ENCODE measurements at regions not wholly inside any gene's neighbourhood (a gene's known extent, or its start where the extent isn't known, plus 50 kb on each side); places are given as distances from the start of the nearest gene placed in this dataset.
"Not testable (repeated sequence)": the region's sequence is repeated elsewhere in the genome, so short reads cannot be mapped to it uniquely, and the experiment has no call there.

DNA sequence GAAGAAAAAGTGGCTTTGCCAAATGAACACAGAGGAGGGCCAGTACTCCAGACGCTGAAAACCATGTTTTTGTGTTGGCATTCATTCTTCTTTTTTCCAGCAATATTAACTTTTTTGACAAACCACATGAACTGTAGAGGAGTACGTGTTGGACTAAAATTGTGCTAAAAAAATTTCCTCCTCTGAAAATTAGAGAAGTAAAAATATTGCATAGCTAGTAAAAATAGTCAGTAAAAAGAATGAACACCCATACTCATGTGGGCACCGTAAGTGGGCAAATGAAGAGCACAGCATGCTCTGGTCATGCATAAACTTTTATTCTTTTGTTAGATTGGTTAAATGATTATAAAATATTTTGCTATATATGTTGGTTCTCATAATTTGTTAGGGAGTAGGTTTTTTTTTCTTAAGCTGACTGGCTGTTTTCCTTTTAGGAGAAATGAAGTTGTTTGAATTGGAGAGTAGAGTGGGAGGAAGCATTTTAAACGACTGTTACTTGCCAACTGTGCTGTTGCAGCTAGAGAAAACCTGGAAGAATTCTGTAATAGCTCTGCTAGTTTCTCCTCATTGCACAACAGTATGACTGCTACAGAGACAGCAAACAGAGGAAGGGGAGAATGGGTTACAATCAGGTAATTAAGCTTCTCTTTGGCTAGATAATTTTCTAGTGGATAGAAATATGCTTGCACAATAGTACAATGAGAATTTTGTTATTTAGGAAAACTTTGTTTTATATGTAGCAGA is 222.4 kb downstream of the KCTD12 start:
- intact Hi-C loops (cut with micrococcal nuclease) = no loop called here

DNA sequence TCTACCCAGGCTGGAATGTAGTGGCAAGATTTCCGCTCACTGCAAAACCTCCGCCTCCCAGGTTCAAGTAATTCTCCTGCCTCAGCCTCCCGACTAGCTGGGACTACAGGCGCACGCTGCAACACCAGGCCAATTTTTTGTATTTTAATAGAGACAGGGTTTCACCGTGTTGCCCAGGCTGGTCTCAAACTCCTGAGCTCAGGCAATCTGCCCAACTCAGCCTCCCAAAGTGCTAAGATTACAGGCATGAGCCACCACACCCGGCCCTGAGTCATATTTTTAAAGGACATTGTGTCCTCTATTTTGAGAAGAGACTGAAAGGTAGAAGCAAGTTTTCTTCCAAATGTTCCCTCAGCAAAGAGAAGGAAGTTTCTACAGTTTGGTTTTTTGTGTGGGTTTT is 227.1 kb downstream of the KCTD12 start:
- intact Hi-C loops (cut with micrococcal nuclease) = not testable (repeated sequence)

DNA sequence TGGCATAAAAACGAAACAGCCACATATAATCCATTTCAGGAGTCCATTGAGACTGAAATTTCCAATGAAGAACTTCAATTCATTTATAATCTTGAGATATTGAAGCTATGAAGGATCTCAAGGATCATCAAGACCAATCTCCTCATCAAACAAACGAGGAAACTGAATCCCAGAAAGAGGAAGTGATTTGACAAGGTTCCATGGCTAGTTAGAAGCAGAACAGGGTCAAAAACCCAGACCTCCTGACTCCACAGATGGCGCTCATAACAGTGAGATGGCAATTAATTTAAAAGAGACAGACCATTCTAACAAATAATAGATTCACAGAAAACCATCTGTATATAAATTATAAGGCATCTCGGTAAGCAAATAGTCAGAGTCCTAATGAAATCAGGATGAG is 229.7 kb downstream of the KCTD12 start:
- intact Hi-C loops (cut with micrococcal nuclease) = no loop called here

- intact Hi-C loops (cut with micrococcal nuclease) = no loop called here
Measured at GRCh38 chr13:76656056-76656455, 230.1 kb downstream of the KCTD12 start.

DNA sequence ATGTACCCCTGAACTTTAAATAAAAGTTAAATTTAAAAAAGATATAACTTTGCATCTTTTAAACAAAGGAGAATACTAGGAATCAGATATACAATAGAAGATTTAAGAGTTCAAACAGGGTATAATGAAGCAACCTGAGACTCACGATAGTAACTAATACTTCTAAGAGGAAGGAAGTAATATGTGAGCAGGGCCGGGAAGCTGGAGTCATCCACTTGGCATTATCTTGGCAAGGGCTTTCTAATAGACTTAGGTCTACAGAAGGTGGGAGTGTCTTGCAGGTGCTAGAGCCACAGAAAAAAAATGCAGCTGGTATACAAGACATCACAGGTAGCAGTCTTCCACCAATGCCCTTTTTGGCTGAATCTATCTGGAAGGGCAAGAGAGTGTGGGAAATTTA is 231.9 kb downstream of the KCTD12 start:
- intact Hi-C loops (cut with micrococcal nuclease) = no loop called here

GRCh38 chr13:76651286-76651685 is 234.9 kb downstream of the KCTD12 start:
- intact Hi-C loops (cut with micrococcal nuclease) = no loop called here

- intact Hi-C loops (cut with micrococcal nuclease) = no loop called here
Measured at GRCh38 chr13:76647550-76647949, 238.7 kb downstream of the KCTD12 start.

GRCh38 chr13:76646946-76647345 is 239.3 kb downstream of the KCTD12 start:
- intact Hi-C loops (cut with micrococcal nuclease) = no loop called here

DNA sequence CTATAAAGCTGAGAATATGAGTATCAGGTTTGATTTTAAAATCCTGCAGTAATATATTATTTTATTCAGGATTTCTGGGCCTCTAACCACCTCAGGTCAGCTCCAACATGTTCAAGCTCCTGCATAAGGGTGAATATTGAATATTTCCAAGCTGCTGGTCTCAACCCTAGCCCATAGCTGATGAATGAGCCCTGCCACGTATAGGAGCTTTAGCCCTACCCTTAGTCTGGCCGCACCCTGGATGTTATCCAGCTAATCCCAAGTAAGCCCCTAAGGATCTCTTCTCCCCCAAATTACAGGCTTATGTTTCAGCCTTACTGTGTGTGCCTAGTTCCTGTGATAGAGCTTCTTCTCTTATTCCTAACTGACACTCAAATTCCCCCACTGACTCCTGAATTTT is 240.6 kb downstream of the KCTD12 start:
- intact Hi-C loops (cut with micrococcal nuclease) = no loop called here

DNA sequence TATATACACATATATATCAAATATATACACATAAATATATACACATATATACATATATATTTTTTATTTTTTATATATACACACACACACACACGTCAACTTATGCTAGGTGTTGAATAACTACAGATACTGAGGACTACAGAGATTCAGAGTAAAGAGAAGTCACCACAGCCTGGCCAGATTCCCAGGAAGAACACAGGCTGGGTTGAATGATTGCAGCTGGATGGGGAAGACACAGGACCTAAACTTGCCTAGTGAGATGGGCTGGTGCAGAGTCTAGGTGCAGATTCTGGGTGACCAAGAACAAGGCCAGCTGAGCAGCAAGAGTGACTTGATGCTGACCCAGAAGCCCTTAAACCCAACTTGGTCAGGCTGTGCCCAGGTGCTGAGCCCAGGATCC is 241.3 kb downstream of the KCTD12 start:
- intact Hi-C loops (cut with micrococcal nuclease) = no loop called here

DNA sequence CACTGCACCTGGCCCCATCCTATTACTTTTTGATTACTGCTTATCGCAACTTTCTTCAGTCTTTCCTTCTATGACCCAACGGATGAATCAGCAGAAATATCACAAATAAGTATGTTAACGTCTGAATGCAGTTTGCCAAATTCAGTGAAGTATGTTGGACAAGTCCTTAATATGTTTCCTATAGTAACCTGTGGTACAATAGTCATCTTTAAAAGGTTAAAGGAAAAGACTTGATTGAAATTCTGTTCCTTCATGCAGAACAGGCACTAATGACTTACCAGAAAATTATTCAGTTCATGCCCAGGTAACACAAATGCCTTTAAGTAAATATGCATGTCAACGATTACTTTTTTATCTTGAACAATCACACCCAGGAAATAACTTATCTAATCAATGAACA is 242.6 kb downstream of the KCTD12 start:
- intact Hi-C loops (cut with micrococcal nuclease) = no loop called here

DNA sequence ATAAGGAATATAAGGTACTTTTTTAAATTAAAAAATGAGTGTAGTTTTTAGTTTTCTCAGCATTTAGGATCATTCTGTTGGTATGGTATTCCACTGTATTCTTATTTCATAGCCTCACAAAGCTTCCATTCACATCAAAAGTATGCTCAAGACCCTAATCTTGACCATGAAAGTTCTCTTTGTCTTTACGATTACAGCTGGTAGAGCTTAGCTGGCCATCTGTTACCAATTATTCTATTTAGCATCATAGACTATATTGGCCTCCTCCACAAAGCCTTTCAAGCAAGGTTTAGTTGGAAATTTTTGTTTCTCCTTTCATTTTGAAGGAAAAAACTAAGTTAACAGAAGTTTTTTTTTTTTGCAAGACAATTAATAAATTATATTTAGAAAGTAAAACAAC is 245.1 kb downstream of the KCTD12 start:
- intact Hi-C loops (cut with micrococcal nuclease) = no loop called here

GRCh38 chr13:76638882-76639281 is 247.3 kb downstream of the KCTD12 start:
- intact Hi-C loops (cut with micrococcal nuclease) = no loop called here

DNA sequence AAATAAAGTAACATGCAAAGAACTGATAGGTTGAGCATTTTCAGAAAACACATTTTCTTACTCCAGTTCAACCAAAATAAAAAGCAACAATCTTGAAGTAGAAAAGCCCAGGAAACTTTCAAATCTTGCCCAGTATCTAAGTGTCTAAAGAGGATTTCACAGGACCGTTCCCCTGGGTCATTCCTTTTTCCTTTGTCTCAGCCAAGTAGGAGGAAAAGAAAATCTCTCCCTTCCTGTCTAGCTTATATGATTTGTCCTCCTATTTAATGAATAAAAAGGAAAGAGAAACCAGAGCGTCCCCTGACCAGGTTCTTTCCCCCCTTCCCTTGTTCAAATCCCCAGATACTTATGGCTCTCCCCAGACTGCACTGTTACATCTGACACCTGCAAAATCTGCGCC is 248.0 kb downstream of the KCTD12 start:
- intact Hi-C loops (cut with micrococcal nuclease) = no loop called here

GRCh38 chr13:76637641-76638141 is 248.5 kb downstream of the KCTD12 start:
- intact Hi-C loops (cut with micrococcal nuclease) = no loop called here

DNA sequence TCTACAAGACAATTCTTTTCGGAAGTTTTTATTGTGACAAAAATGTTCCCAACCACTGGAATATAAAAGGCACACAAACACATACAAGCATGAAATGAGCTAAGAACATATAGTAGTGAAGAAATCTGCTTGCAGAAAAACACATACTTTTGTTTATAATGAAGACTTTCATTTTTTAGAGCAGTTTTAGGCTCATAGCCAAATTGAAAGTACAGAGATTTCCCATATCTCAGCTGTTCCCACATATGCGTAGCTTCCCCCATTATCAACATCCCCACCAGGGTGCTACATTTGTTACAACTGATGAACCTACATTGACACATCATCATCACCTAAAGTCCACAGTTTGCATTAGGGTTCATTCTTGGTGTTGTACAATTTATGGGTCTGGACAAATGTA is 249.4 kb downstream of the KCTD12 start:
- intact Hi-C loops (cut with micrococcal nuclease) = no loop called here

DNA sequence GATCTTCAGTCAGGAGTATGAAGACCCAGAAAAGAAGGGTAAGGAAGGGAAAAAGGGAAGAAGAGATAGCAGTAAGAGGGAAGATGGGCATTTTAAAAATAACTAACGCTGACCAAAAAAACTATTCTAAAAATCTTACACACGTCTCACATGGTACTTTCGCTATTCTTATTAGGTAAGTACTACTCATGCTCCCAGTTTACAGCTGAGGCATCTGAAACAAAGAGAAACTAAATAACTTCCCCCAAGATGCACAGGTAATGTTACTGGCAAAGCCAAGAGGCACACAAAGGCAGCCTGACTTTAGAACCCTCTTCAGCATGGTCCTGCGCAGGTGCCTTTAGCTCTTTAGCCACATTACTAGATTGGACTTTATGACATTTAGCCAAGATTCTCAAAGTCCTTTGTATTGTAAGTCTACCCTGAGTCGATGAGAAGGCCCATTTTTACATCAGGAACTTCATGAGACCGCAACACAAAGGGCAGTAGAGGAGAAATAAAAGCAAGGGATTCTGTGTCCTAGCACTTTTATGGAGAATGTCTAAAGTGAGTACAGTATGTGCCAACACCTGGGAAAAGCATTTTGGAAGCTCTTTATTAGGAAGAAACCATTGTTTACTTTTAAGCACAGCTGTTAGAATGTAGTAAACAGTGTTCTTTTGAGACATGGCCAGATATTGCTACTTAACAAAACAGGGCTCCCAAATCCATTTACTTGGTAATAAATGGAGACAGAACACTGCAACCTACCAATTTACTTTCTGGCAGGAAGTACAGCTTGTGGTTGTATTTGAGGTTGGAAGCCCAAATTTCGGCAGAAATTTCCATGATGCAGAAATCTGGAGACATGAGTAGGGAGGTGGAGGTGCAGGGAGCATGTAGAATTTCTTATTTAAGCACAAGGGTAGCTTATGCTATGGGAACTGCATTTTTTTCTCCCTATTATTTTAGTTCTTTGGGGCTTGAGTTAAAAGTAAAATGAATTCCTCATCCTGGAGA is 250.7 kb downstream of the KCTD12 start:
- intact Hi-C loops (cut with micrococcal nuclease) = no loop called here

GRCh38 chr13:76634431-76635191 is 251.6 kb downstream of the KCTD12 start:
- intact Hi-C loops (cut with micrococcal nuclease) = no loop called here

GRCh38 chr13:76632401-76633044 is 253.7 kb downstream of the KCTD12 start:
- intact Hi-C loops (cut with micrococcal nuclease) = no loop called here

GRCh38 chr13:76630629-76631230 is 255.5 kb downstream of the KCTD12 start:
- intact Hi-C loops (cut with micrococcal nuclease) = no loop called here

Data from T-helper 1 cell treated with Interleukin-12 subunit alpha and Interleukin-12 subunit beta and Interleukin-4 antibody, amounts not matched to agents 30 ng/mL and 1 ng/mL, for 36 hours (primary cell).